Activated CD8-positive, alpha-beta T cell treated with anti-CD3 and anti-CD28 coated beads for 36 hours (primary cell): ENCODE measurements at regions not wholly inside any gene's neighbourhood (a gene's known extent, or its start where the extent isn't known, plus 50 kb on each side); places are given as distances from the start of the nearest gene placed in this dataset.
"Not testable (repeated sequence)": the region's sequence is repeated elsewhere in the genome, so short reads cannot be mapped to it uniquely, and the experiment has no call there.

Source experiments
- ATAC-seq: fragments of 200-7000 bp; cut with Tn5 transposase; one replicate; pipeline ENCODE4 v1.10.0; 2021; ENCODE audit warnings: mild to moderate bottlenecking, moderate library complexity
- CTCF ChIA-PET: fragments of 350-600 bp; sonication (Branson Sonifier 250); formaldehyde crosslinking; loops from one replicate; lab custom pipeline; 2021; ENCODE audit warnings: antibody characterized with exemption; lab: Charles Lee
- POLR2A ChIA-PET: fragments of 350-600 bp; sonication (Branson Sonifier 250); formaldehyde crosslinking; loops from one replicate; lab custom pipeline; 2021; ENCODE audit warnings: antibody characterized with exemption; lab: Charles Lee
- DNase-seq: peaks from one replicate; pipeline ENCODE4 v3.0.0-alpha.2; 2020
- H3K27ac Mint-ChIP-seq: one replicate; pipeline ENCODE4 v1.8.0; 2021; ENCODE audit warnings: mild to moderate bottlenecking, mixed read lengths
- H3K27me3 Mint-ChIP-seq: one replicate; pipeline ENCODE4 v1.8.0; 2021; ENCODE audit warnings: mixed read lengths
- H3K36me3 Mint-ChIP-seq: one replicate; pipeline ENCODE4 v1.8.0; 2021; ENCODE audit warnings: low read depth, mixed read lengths
- H3K4me1 Mint-ChIP-seq: one replicate; pipeline ENCODE4 v1.8.0; 2021; ENCODE audit warnings: low read depth, mixed read lengths
- H3K4me3 Mint-ChIP-seq: one replicate; pipeline ENCODE4 v1.8.0; 2021; ENCODE audit warnings: mild to moderate bottlenecking, moderate library complexity, mixed read lengths
- H3K9me3 Mint-ChIP-seq: one replicate; pipeline ENCODE4 v1.8.0; 2021; ENCODE audit warnings: mixed read lengths
- intact Hi-C: fragments of 100-400 bp; cut with micrococcal nuclease; formaldehyde crosslinking; loops from one replicate; pipeline ENCODE4 v1.10.0; 2022
- TF ChIP-seq, protein P1 (sequence below): fragments of 200-600 bp; IDR thresholded peaks from one replicate; pipeline ENCODE4 v1.8.0; 2022; ENCODE audit warnings: antibody characterized with exemption, mild to moderate bottlenecking

DNA sequence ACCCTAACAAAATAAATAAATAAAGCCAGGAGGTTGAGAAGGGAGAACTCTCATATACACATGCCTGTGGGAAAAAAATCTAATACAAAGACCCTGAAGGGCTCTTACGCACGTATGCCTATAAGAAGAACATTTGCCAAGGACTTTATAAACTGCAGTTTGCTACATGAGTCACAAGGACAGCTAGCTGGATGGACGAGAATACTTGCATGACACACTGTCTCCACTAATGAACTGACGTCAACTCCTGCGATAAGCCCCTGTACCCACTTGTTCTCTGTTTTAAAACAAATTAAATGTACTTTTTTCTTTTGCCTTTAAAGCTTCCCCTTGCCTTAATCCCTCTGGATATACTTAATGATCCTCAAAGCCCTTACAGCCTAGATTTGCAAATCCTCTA is 374.6 kb upstream of the GHITM start:
- TF ChIP-seq, protein P1, sequence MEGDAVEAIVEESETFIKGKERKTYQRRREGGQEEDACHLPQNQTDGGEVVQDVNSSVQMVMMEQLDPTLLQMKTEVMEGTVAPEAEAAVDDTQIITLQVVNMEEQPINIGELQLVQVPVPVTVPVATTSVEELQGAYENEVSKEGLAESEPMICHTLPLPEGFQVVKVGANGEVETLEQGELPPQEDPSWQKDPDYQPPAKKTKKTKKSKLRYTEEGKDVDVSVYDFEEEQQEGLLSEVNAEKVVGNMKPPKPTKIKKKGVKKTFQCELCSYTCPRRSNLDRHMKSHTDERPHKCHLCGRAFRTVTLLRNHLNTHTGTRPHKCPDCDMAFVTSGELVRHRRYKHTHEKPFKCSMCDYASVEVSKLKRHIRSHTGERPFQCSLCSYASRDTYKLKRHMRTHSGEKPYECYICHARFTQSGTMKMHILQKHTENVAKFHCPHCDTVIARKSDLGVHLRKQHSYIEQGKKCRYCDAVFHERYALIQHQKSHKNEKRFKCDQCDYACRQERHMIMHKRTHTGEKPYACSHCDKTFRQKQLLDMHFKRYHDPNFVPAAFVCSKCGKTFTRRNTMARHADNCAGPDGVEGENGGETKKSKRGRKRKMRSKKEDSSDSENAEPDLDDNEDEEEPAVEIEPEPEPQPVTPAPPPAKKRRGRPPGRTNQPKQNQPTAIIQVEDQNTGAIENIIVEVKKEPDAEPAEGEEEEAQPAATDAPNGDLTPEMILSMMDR = no peak
- no peaks in the 10 kb centered on the region for H3K36me3 Mint-ChIP-seq
- CTCF ChIA-PET = no interaction called here

DNA sequence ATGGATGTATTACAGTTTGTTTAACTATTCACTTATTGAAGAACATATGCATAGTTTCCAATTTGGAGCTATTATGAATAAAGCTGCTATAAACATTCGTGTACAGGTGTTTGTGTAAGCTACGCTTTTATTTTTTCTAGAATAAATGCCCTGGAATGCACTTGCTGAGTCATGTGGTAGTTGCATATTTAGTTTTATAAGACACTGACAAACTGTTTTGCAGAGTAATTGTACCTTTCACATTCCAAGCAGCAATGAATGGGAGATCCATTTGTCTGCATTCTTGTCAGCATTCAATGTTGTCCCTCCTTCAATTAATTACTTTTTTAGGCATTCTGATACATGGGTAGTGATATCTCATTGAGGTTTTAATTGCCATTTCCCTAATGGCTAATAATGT is 373.6 kb upstream of the GHITM start:
- TF ChIP-seq, protein P1 = no peak
- CTCF ChIA-PET = interaction anchor here (0.5 kb wide), 1 partner anchor 106 kb away, joined by 3 read pairs; no protein-coding TSS in a partner anchor
- Mint-ChIP-seq H3K27me3 (no peaks in the 10 kb centered on the region), H3K27ac (no peak overlapping the region), H3K36me3 (no peaks in the 10 kb centered on the region), H3K4me3 (no peak overlapping the region), H3K9me3 (no peaks in the 10 kb centered on the region), H3K4me1 (no peaks in the 10 kb centered on the region)
- ATAC-seq (no peak), DNase-seq (no peak)
- POLR2A ChIA-PET = no interaction called here
- intact Hi-C loops = no loop called here

More for the DNA sequence above, 374.6 kb upstream of the GHITM start:
- ATAC-seq = no peak
- no peaks in the 10 kb centered on the region for H3K9me3 Mint-ChIP-seq
- H3K4me3 Mint-ChIP-seq = no peak overlapping the region
- DNase-seq = no peak
- no peak overlapping the region for H3K27ac Mint-ChIP-seq
- H3K27me3 Mint-ChIP-seq = no peaks in the 10 kb centered on the region
- H3K4me1 Mint-ChIP-seq = no peaks in the 10 kb centered on the region
- POLR2A ChIA-PET = no interaction called here
- intact Hi-C loops = no loop called here

DNA sequence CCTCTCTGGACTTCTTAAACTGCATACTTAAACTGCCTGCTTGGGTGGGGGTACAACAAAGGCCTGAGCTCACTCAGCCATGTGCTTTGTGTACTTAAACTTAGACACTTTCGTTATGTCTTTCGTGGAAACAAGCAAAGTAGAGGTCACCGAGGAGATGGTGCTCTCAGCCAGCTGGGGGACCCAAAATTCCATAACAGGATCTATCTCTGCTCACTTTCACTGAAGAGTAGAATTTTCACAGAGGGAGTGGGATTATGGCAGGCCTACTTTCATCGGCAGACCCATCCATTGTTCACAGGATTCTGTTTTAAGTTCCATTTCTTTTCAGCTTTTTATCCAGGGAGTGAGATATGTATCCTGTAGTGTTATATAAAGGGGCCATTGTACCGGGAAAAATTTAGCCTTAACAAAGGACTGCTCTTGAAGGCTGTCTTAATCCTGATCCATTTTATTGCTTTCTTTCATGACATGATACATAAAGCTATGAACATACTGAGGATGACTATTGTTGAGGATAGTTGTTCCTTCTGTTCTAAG is 370.0 kb upstream of the GHITM start:
- Mint-ChIP-seq H3K36me3 (no peaks in the 10 kb centered on the region), H3K27ac (no peak overlapping the region), H3K4me1 (no peaks in the 10 kb centered on the region), H3K9me3 (peaks cover 2% of the 10 kb centered on the region), H3K4me3 (no peak overlapping the region), H3K27me3 (no peaks in the 10 kb centered on the region)
- TF ChIP-seq, protein P1 = no peak
- DNase-seq (no peak), ATAC-seq (no peak)
- CTCF ChIA-PET = no interaction called here
- POLR2A ChIA-PET = no interaction called here
- intact Hi-C loops = no loop called here

DNA sequence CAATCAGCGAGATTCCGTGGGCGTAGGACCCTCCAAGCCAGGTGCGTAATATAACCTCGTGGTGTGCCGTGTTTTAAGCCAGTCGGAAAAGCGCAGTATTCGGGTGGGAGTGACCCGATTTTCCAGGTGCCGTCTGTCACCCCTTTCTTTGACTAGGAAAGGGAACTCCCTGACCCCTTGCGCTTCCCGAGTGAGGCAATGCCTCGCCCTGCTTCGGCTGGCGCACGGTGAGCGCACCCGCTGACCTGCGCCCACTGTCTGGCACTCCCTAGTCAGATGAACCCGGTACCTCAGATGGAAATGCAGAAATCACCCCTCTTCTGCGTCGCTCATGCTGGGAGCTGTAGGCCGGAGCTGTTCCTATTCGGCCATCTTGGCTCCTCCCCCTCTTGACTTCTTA is 352.6 kb upstream of the GHITM start:
- intact Hi-C loops, CTCF ChIA-PET, H3K4me1 Mint-ChIP-seq, H3K9me3 Mint-ChIP-seq, H3K4me3 Mint-ChIP-seq, H3K27ac Mint-ChIP-seq, DNase-seq, H3K27me3 Mint-ChIP-seq, POLR2A ChIA-PET, ATAC-seq, H3K36me3 Mint-ChIP-seq: not testable (repeated sequence)

DNA sequence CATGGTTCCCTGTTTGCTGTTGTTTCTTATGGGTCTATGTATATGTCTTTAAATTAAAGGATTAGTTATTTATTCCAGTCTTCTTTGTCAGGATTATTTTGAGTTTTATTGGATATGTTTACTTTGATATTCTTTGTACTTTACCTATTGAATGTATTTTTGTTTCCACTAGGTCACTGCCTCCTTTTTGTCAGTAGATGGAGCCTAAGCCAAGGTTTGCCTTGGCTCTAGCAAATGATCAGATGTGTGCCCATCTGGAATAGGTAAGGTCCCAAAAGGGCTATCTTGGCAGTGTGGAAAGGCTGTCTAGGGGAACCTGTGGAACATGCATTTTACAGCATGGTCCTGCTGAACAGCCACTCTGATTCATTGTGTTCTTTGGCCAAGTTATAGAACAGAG is 337.3 kb upstream of the GHITM start:
- DNase-seq (no peak), ATAC-seq (no peak)
- ChIA-PET CTCF (no interaction called here), POLR2A (no interaction called here)
- no peaks in the 10 kb centered on the region for H3K9me3 Mint-ChIP-seq
- H3K36me3 Mint-ChIP-seq = no peaks in the 10 kb centered on the region
- TF ChIP-seq, protein P1 = no peak
- H3K4me3 Mint-ChIP-seq = no peak overlapping the region
- H3K27ac Mint-ChIP-seq = no peak overlapping the region
- intact Hi-C loops = no loop called here
- no peaks in the 10 kb centered on the region for H3K27me3 Mint-ChIP-seq
- no peaks in the 10 kb centered on the region for H3K4me1 Mint-ChIP-seq

DNA sequence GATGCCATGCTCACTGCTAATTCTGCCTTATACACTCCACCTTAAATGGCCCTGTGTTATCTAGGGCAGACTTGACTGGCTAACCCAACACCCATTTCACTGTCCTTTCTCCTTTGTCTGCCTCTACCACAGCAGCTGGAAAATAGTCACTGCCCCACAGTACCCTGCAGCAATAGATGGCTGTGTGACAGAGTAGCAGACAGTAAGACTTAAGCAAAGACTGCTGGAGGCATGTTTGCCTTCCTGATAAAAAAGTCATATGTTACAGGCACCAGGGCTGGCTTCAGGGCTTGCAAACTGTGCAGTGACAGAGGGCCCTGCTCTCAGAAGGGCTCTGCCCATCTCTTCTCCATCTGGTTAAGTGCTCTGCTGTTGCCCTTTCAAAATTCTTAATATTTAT is 332.6 kb upstream of the GHITM start:
- Mint-ChIP-seq H3K36me3 (no peaks in the 10 kb centered on the region), H3K27me3 (no peaks in the 10 kb centered on the region), H3K27ac (no peak overlapping the region), H3K4me3 (no peak overlapping the region), H3K4me1 (no peaks in the 10 kb centered on the region), H3K9me3 (no peaks in the 10 kb centered on the region)
- ATAC-seq = no peak
- TF ChIP-seq, protein P1 = no peak
- DNase-seq = no peak
- ChIA-PET CTCF (no interaction called here), POLR2A (no interaction called here)
- intact Hi-C loops = no loop called here
